ENCODE measurements at regions not wholly inside any gene's neighbourhood (a gene's known extent, or its start where the extent isn't known, plus 50 kb on each side); places are given as distances from the start of the nearest gene placed in this dataset.

- TF ChIP-seq POLR2AphosphoS5 (IDR thresholded peaks at IDR 0.05) (no peak), SMC3 (conservative IDR thresholded peaks at IDR 0.05; ENCODE audit: poor library complexity) (no peak), EP300 (conservative IDR thresholded peaks at IDR 0.05; ENCODE audit: poor library complexity, severe bottlenecking) (no peak), TAF1 (IDR thresholded peaks at IDR 0.05; ENCODE audit: low read depth) (no peak), EZH2 (IDR thresholded peaks at IDR 0.05; ENCODE audit: borderline replicate concordance, insufficient read depth, low read length, poor library complexity, severe bottlenecking) (no peak)
- TF ChIP-seq, protein P1, sequence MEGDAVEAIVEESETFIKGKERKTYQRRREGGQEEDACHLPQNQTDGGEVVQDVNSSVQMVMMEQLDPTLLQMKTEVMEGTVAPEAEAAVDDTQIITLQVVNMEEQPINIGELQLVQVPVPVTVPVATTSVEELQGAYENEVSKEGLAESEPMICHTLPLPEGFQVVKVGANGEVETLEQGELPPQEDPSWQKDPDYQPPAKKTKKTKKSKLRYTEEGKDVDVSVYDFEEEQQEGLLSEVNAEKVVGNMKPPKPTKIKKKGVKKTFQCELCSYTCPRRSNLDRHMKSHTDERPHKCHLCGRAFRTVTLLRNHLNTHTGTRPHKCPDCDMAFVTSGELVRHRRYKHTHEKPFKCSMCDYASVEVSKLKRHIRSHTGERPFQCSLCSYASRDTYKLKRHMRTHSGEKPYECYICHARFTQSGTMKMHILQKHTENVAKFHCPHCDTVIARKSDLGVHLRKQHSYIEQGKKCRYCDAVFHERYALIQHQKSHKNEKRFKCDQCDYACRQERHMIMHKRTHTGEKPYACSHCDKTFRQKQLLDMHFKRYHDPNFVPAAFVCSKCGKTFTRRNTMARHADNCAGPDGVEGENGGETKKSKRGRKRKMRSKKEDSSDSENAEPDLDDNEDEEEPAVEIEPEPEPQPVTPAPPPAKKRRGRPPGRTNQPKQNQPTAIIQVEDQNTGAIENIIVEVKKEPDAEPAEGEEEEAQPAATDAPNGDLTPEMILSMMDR (IDR thresholded peaks at IDR 0.05; ENCODE audit: poor library complexity, severe bottlenecking): no peak
- TF ChIP-seq, protein P2, sequence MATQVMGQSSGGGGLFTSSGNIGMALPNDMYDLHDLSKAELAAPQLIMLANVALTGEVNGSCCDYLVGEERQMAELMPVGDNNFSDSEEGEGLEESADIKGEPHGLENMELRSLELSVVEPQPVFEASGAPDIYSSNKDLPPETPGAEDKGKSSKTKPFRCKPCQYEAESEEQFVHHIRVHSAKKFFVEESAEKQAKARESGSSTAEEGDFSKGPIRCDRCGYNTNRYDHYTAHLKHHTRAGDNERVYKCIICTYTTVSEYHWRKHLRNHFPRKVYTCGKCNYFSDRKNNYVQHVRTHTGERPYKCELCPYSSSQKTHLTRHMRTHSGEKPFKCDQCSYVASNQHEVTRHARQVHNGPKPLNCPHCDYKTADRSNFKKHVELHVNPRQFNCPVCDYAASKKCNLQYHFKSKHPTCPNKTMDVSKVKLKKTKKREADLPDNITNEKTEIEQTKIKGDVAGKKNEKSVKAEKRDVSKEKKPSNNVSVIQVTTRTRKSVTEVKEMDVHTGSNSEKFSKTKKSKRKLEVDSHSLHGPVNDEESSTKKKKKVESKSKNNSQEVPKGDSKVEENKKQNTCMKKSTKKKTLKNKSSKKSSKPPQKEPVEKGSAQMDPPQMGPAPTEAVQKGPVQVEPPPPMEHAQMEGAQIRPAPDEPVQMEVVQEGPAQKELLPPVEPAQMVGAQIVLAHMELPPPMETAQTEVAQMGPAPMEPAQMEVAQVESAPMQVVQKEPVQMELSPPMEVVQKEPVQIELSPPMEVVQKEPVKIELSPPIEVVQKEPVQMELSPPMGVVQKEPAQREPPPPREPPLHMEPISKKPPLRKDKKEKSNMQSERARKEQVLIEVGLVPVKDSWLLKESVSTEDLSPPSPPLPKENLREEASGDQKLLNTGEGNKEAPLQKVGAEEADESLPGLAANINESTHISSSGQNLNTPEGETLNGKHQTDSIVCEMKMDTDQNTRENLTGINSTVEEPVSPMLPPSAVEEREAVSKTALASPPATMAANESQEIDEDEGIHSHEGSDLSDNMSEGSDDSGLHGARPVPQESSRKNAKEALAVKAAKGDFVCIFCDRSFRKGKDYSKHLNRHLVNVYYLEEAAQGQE (IDR thresholded peaks at IDR 0.05; ENCODE audit: borderline replicate concordance): no peak
Observed at GRCh38 chr10:113450046-113450804, 102.6 kb upstream of the HABP2 start.
